Astrocyte (in vitro differentiated cells and primary cell): ENCODE measurements at regions not wholly inside any gene's neighbourhood (a gene's known extent, or its start where the extent isn't known, plus 50 kb on each side); places are given as distances from the start of the nearest gene placed in this dataset.

ENCODE experiments used
- DNase-seq: peaks from one replicate; pipeline ENCODE4 v3.0.0-alpha.2; 2010; ENCODE audit warnings: low read depth
- FAIRE-seq: peaks from 2 replicates; lab custom pipeline; 2011; peaks lifted over from hg19 to GRCh38; lab: Jason Lieb, UNC
- H2AFZ ChIP-seq: 2 replicates; pipeline ENCODE4 v1.6.0; 2012; ENCODE audit warnings: low read depth, low read length, inconsistent platforms
- H3K27ac ChIP-seq: 2 replicates; pipeline ENCODE4 v1.5.1; 2011; ENCODE audit warnings: low read depth, low read length, inconsistent platforms
- H3K27me3 ChIP-seq: 2 replicates; pipeline ENCODE4 v1.6.0; 2011; ENCODE audit warnings: low read length, inconsistent platforms; ENCODE audit not compliant: insufficient read depth
- H3K36me3 ChIP-seq: 2 replicates; pipeline ENCODE4 v1.5.1; 2011; ENCODE audit warnings: low read length, inconsistent platforms; ENCODE audit not compliant: insufficient read depth
- H3K4me1 ChIP-seq: 2 replicates; pipeline ENCODE4 v1.5.1; 2011; ENCODE audit warnings: low read length, inconsistent platforms; ENCODE audit not compliant: insufficient read depth
- H3K4me2 ChIP-seq: 2 replicates; pipeline ENCODE4 v1.6.0; 2012; ENCODE audit warnings: low read length, inconsistent platforms
- H3K4me3 ChIP-seq: 2 replicates; pipeline ENCODE4 v1.5.1; 2011; ENCODE audit warnings: low read depth, mild to moderate bottlenecking, low read length, inconsistent platforms; ENCODE audit not compliant: insufficient read depth
- H3K79me2 ChIP-seq: 2 replicates; pipeline ENCODE4 v1.6.0; 2012; ENCODE audit warnings: mild to moderate bottlenecking, low read length, inconsistent platforms; ENCODE audit not compliant: insufficient read depth
- H3K9ac ChIP-seq: 2 replicates; pipeline ENCODE4 v1.6.0; 2012; ENCODE audit warnings: mild to moderate bottlenecking, low read length, inconsistent platforms
- H3K9me3 ChIP-seq: 2 replicates; pipeline ENCODE4 v1.5.1; 2012; ENCODE audit warnings: low read depth, mild to moderate bottlenecking, low read length, inconsistent platforms; ENCODE audit not compliant: insufficient read depth
- H4K20me1 ChIP-seq: 2 replicates; pipeline ENCODE4 v1.6.0; 2012; ENCODE audit warnings: low read length, inconsistent platforms; ENCODE audit not compliant: insufficient read depth
- H3K27ac Mint-ChIP-seq: one replicate; pipeline ENCODE4 v1.8.0; 2021; ENCODE audit warnings: mild to moderate bottlenecking, mixed read lengths; ENCODE audit not compliant: unreplicated experiment
- H3K27me3 Mint-ChIP-seq: one replicate; pipeline ENCODE4 v1.8.0; 2021; ENCODE audit warnings: low read depth, mixed read lengths; ENCODE audit not compliant: unreplicated experiment
- H3K36me3 Mint-ChIP-seq: one replicate; pipeline ENCODE4 v1.8.0; 2021; ENCODE audit warnings: low read depth, mixed read lengths; ENCODE audit not compliant: unreplicated experiment
- H3K4me1 Mint-ChIP-seq: one replicate; pipeline ENCODE4 v1.8.0; 2021; ENCODE audit warnings: low read depth, mixed read lengths; ENCODE audit not compliant: unreplicated experiment
- H3K4me3 Mint-ChIP-seq: one replicate; pipeline ENCODE4 v1.8.0; 2021; ENCODE audit warnings: mild to moderate bottlenecking, moderate library complexity, mixed read lengths; ENCODE audit not compliant: unreplicated experiment
- H3K9me3 Mint-ChIP-seq: one replicate; pipeline ENCODE4 v1.8.0; 2021; ENCODE audit warnings: mild to moderate bottlenecking, mixed read lengths; ENCODE audit not compliant: unreplicated experiment
- EZH2 ChIP-seq: IDR thresholded peaks from 2 replicates; pipeline ENCODE4 v1.6.1; 2012; ENCODE audit warnings: mild to moderate bottlenecking, low read length, inconsistent platforms; ENCODE audit not compliant: insufficient read depth
- TF ChIP-seq, protein P1 (sequence below): IDR thresholded peaks from 2 replicates; pipeline ENCODE4 v1.5.1; 2011; ENCODE audit warnings: low read depth, mild to moderate bottlenecking, inconsistent platforms, low read length, moderate library complexity; ENCODE audit not compliant: insufficient read depth

DNA sequence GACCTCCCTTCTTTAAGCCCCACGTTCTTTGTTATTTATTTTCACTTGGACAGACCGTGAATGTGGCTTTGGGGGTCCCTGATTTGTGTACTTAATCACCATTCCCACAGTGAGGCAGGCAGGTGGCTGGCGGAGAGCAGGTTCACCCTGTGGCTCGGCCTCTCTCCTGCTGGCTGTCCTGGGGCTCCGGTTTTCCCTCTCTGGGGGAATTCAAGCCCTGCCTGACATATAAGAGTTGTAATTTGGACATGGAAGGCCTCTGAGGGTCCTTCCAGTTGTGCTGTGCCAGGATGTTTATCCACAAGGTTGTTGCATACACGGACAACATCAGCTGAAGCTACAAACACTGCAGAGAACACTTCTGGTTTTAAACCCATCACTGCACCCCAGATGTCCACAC, 824.5 kb downstream of the TBC1D22A start:
- H3K27me3 Mint-ChIP-seq: peaks cover 6% of the 10 kb centered on the region
- H3K27ac Mint-ChIP-seq: no peak overlapping the region
- Histone ChIP-seq H3K4me3 (no peak overlapping the region), H3K27me3 (no peaks in the 10 kb centered on the region), H3K4me1 (no peaks in the 10 kb centered on the region), H3K9me3 (peaks cover 10% of the 10 kb centered on the region), H3K36me3 (no peaks in the 10 kb centered on the region), H3K9ac (no peak overlapping the region), H4K20me1 (no peaks in the 10 kb centered on the region), H3K79me2 (no peaks in the 10 kb centered on the region), H2AFZ (no peak overlapping the region), H3K27ac (no peak overlapping the region), H3K4me2 (no peak overlapping the region)
- no peaks in the 10 kb centered on the region for H3K4me1 Mint-ChIP-seq
- FAIRE-seq: no peak
- H3K9me3 Mint-ChIP-seq: peaks cover 6% of the 10 kb centered on the region
- no peak for TF ChIP-seq EZH2
- TF ChIP-seq, protein P1, sequence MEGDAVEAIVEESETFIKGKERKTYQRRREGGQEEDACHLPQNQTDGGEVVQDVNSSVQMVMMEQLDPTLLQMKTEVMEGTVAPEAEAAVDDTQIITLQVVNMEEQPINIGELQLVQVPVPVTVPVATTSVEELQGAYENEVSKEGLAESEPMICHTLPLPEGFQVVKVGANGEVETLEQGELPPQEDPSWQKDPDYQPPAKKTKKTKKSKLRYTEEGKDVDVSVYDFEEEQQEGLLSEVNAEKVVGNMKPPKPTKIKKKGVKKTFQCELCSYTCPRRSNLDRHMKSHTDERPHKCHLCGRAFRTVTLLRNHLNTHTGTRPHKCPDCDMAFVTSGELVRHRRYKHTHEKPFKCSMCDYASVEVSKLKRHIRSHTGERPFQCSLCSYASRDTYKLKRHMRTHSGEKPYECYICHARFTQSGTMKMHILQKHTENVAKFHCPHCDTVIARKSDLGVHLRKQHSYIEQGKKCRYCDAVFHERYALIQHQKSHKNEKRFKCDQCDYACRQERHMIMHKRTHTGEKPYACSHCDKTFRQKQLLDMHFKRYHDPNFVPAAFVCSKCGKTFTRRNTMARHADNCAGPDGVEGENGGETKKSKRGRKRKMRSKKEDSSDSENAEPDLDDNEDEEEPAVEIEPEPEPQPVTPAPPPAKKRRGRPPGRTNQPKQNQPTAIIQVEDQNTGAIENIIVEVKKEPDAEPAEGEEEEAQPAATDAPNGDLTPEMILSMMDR: no peak
- H3K36me3 Mint-ChIP-seq: no peaks in the 10 kb centered on the region
- no peak for DNase-seq
- no peak overlapping the region for H3K4me3 Mint-ChIP-seq

DNA sequence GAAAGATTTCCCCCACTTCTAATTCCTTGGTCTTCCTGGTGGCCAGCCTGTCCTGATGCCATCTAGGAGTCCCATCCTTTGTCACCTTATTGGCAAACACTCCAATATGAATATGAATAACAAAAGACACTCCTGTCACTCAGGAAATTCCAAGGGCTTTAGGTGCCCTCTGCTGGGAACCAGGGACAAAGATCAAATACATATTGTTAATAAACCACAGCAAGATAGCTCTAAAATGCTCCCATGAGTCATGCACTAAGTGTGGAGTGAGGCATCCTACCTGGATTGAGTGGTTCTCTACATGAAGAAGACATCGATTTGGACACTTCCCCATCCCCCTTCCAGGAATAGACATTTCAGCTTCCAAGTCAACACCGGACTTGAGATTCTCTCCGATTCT, 823.6 kb downstream of the TBC1D22A start:
- no peaks in the 10 kb centered on the region for H3K4me1 ChIP-seq
- Mint-ChIP-seq H3K9me3 (peaks cover 6% of the 10 kb centered on the region), H3K27me3 (peaks cover 6% of the 10 kb centered on the region), H3K4me1 (no peaks in the 10 kb centered on the region), H3K27ac (no peak overlapping the region), H3K4me3 (no peak overlapping the region), H3K36me3 (no peaks in the 10 kb centered on the region)
- H2AFZ ChIP-seq: no peak overlapping the region
- TF ChIP-seq, protein P1: no peak
- no peak for TF ChIP-seq EZH2
- FAIRE-seq (no peak), DNase-seq (no peak)
- H3K9me3 ChIP-seq: peaks cover 10% of the 10 kb centered on the region
- H3K27me3 ChIP-seq: no peaks in the 10 kb centered on the region
- H3K36me3 ChIP-seq: no peaks in the 10 kb centered on the region
- no peak overlapping the region for H3K4me2 ChIP-seq
- H3K79me2 ChIP-seq: no peaks in the 10 kb centered on the region
- no peak overlapping the region for H3K27ac ChIP-seq
- no peak overlapping the region for H3K9ac ChIP-seq
- no peaks in the 10 kb centered on the region for H4K20me1 ChIP-seq
- no peak overlapping the region for H3K4me3 ChIP-seq

DNA sequence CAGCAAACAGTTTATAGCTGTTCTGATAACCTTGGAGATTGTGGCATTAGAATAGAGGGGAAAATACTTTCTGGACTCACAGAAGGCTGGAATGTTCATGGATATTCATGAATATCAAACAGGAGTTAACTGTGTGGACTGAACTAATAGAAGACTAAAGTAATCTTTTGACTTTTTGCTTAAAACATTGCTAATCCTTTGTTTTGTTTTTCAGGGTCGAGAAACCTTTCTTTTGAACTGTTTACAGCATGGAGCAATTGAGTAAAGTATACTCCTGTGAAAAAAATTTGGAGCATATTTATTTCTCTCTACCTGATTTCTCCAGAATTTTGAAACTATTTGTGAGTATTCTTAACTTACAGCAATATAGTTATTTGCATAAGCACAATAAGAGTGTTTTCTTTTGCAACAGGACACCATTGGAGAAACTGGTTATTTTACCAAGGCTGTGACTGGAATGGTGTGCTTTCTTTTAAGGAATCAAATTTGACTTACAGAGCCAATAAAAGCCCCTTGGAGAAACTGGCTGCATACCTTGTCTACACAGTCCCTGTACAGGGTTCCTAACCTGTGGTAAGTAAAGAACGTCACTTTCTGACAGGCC, 821.6 kb downstream of the TBC1D22A start:
- no peak for DNase-seq
- H3K27ac Mint-ChIP-seq: no peak overlapping the region
- Histone ChIP-seq H3K4me2 (no peak overlapping the region), H3K36me3 (no peaks in the 10 kb centered on the region), H3K4me1 (no peaks in the 10 kb centered on the region), H2AFZ (no peak overlapping the region), H3K9ac (no peak overlapping the region), H3K27me3 (no peaks in the 10 kb centered on the region), H4K20me1 (no peaks in the 10 kb centered on the region), H3K79me2 (no peaks in the 10 kb centered on the region), H3K27ac (no peak overlapping the region), H3K4me3 (no peak overlapping the region), H3K9me3 (peaks cover 10% of the 10 kb centered on the region)
- peaks cover 4% of the 10 kb centered on the region for H3K9me3 Mint-ChIP-seq
- no peak for FAIRE-seq
- H3K4me1 Mint-ChIP-seq: no peaks in the 10 kb centered on the region
- TF ChIP-seq EZH2: no peak
- TF ChIP-seq, protein P1: no peak
- no peak overlapping the region for H3K4me3 Mint-ChIP-seq
- peaks cover 4% of the 10 kb centered on the region for H3K27me3 Mint-ChIP-seq
- no peaks in the 10 kb centered on the region for H3K36me3 Mint-ChIP-seq
